ENCODE measurements at regions not wholly inside any gene's neighbourhood (a gene's known extent, or its start where the extent isn't known, plus 50 kb on each side); places are given as distances from the start of the nearest gene placed in this dataset.

GRCh38 chr11:8793114-8793777, 110.7 kb downstream of the RPL27A start:
- TF ChIP-seq GATA2 (IDR thresholded peaks at IDR 0.05; ENCODE audit: low read depth, low read length) (no peak), GATA3 (IDR thresholded peaks at IDR 0.05; ENCODE audit: low read depth, low read length) (no peak)

All from SH-SY5Y (cell line).